ENCODE measurements at regions not wholly inside any gene's neighbourhood (a gene's known extent, or its start where the extent isn't known, plus 50 kb on each side); places are given as distances from the start of the nearest gene placed in this dataset.

DNA sequence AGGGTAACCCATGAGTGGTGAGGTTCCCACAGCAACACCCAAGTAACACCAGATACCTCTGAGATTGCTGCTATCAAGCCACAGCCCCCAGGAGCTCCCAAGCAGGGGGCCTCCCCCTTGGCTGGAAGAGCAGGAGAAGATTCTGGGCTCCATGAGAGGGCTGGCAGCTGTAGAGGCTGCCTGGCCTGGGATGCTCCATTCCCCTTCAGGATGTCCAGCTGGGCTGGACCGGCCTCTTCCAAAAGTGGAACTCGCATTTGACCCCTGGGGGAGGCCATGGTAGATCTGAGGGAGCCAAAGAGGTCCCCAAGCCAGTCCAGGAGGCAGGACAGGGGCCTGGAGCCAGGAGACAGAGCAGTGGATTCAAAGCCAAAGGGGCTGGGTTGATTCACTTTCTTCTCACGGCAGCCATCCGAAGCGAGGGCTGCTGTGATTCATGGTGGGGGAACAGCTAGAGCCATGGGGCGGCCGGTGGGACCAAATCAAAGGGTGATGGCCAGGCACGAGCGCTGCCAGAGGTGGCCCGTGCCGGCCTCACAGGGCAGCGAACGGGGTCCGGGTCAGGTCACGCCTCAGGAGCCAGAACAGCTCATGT is 95.3 kb upstream of the ID2 start:
- TF ChIP-seq, protein P1, sequence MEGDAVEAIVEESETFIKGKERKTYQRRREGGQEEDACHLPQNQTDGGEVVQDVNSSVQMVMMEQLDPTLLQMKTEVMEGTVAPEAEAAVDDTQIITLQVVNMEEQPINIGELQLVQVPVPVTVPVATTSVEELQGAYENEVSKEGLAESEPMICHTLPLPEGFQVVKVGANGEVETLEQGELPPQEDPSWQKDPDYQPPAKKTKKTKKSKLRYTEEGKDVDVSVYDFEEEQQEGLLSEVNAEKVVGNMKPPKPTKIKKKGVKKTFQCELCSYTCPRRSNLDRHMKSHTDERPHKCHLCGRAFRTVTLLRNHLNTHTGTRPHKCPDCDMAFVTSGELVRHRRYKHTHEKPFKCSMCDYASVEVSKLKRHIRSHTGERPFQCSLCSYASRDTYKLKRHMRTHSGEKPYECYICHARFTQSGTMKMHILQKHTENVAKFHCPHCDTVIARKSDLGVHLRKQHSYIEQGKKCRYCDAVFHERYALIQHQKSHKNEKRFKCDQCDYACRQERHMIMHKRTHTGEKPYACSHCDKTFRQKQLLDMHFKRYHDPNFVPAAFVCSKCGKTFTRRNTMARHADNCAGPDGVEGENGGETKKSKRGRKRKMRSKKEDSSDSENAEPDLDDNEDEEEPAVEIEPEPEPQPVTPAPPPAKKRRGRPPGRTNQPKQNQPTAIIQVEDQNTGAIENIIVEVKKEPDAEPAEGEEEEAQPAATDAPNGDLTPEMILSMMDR (IDR thresholded peaks at IDR 0.05 in 4 of 5, conservative IDR thresholded peaks at IDR 0.05 in 1 of 5) = no peak
- TF ChIP-seq POLR2A (IDR thresholded peaks at IDR 0.05) = no peak
- DNase-seq (no peak), ATAC-seq (no peak)
- Histone ChIP-seq H3K27ac (no peak overlapping the region), H3K4me3 (no peak overlapping the region), H3K9me3 (no peaks in the 10 kb centered on the region), H3K36me3 (no peaks in the 10 kb centered on the region), H3K27me3 (no peaks in the 10 kb centered on the region), H3K4me1 (peaks cover 0 to 3% of the 10 kb centered on the region in 2 donors)
- intact Hi-C loops (cut with DNase I; ENCODE audit: low total_unique reads) (no loop called here), in situ Hi-C loops (cut with MboI; ENCODE audit: low sequenced_read_pairs in 4 of 4) (no loop called here)

DNA sequence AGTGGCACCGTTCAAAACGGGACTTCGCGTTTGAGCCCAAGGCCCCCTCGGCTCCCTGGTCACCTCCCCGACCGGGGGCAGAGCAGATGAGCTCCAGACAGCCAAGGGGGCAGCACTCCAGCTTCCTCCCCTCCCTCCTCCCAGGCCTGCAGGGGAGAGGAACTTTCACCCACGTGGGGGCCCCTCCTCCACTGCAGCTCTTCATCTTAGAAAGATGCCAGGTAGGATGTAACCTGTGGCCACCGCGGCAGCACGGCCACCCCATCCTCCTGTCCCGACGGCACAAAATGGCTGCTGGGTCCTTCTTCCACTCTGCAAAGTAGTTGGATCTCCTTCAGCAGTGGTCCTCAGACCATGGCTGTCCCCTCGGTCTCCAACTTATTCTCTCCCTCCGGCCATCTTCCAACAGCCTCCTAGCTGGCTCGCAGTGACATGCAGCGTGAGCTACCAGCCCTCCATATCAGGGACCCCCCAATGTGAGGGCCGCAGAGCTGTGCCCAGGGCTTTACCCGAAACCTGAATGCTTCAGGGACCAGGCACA is 94.5 kb upstream of the ID2 start:
- Histone ChIP-seq H3K4me3 (no peak overlapping the region), H3K4me1 (peaks cover 0 to 3% of the 10 kb centered on the region in 2 donors), H3K27ac (no peak overlapping the region), H3K9me3 (no peaks in the 10 kb centered on the region), H3K27me3 (no peaks in the 10 kb centered on the region), H3K36me3 (no peaks in the 10 kb centered on the region)
- ATAC-seq = no peak
- in situ Hi-C loops (cut with MboI; ENCODE audit: low sequenced_read_pairs in 4 of 4) = no loop called here
- no peak for DNase-seq
- no peak for TF ChIP-seq POLR2A (IDR thresholded peaks at IDR 0.05)
- TF ChIP-seq, protein P1 (IDR thresholded peaks at IDR 0.05 in 4 of 5, conservative IDR thresholded peaks at IDR 0.05 in 1 of 5) = no peak
- intact Hi-C loops (cut with DNase I; ENCODE audit: low total_unique reads) = no loop called here

DNA sequence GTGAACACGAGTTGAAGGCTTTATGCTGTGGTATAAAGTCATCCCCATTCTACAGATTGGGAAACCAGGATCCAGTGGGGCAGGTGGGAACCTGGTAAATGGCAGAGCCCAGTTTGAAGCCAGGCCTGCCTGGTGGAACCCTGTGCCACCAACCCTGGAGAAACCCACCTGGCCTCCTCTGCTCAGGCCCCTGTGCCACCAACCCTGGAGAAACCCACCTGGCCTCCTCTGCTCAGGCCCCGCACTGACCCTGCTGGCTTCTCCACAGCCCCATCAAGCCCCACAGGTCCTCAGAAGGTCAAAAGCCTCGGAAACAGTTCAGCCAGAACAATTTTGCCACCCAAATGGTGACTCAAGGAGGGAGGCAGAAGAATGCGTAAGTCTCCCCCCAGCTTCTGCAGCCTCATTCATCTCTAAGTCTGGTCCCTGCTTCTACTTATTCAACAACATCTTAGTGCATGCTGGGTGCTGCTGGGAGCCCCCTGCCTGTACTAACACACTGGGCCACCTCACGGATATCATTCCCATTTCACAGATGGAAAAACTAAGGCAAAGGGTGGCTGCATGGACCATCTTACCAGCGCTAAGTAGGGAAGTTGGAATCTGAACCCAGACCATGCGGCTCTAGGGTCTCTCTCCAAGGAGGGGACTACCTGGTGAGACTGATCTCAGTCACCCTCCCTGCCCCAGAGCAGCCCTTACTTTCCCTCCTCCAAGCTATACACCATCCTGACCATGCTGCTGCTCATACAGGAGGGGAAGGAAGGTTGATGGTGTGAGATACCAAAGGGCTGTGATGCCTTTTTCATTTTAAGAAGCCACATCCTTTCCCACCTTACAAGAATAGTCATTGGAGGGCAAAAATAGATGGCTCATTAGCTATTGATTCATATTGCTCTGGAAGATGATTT is 93.7 kb upstream of the ID2 start:
- intact Hi-C loops (cut with DNase I; ENCODE audit: low total_unique reads) = no loop called here
- ATAC-seq = no peak
- Histone ChIP-seq H3K9me3 (no peaks in the 10 kb centered on the region), H3K4me3 (no peak overlapping the region), H3K36me3 (no peaks in the 10 kb centered on the region), H3K4me1 (peaks cover 0 to 3% of the 10 kb centered on the region in 2 donors), H3K27ac (no peak overlapping the region), H3K27me3 (no peaks in the 10 kb centered on the region)
- TF ChIP-seq, protein P1 (IDR thresholded peaks at IDR 0.05 in 4 of 5, conservative IDR thresholded peaks at IDR 0.05 in 1 of 5) = no peak
- TF ChIP-seq POLR2A (IDR thresholded peaks at IDR 0.05) = no peak
- in situ Hi-C loops (cut with MboI; ENCODE audit: low sequenced_read_pairs in 4 of 4) = no loop called here
- no peak for DNase-seq

DNA sequence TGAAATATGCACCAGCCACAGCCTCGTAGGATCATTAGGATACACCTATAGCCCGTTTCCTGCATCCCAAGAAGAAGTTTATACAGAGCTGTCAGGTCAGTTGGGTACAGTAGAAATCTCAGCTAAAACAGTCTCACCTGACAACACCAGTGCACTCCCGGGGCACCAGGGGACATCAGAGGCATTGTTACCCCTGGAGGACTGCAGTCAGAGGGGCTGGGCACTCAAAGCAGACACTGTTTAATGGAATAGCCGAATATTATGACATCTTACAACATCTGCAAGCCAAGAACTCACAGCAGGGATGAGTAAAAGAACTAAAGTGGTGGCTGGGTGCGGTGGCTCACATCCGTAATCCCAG is 93.0 kb upstream of the ID2 start:
- in situ Hi-C loops (cut with MboI; ENCODE audit: low sequenced_read_pairs in 4 of 4) (no loop called here), intact Hi-C loops (cut with DNase I; ENCODE audit: low total_unique reads) (no loop called here)
- ATAC-seq (no peak), DNase-seq (no peak)
- no peaks in the 10 kb centered on the region for H3K4me1 ChIP-seq
- no peak overlapping the region for H3K4me3 ChIP-seq
- TF ChIP-seq, protein P1 (IDR thresholded peaks at IDR 0.05 in 4 of 5, conservative IDR thresholded peaks at IDR 0.05 in 1 of 5) = no peak
- no peak for TF ChIP-seq POLR2A (IDR thresholded peaks at IDR 0.05)
- H3K27me3 ChIP-seq = no peaks in the 10 kb centered on the region
- no peak overlapping the region for H3K27ac ChIP-seq
- no peaks in the 10 kb centered on the region for H3K36me3 ChIP-seq
- H3K9me3 ChIP-seq = no peaks in the 10 kb centered on the region
